ACC112 (cell line): ENCODE measurements at regions not wholly inside any gene's neighbourhood (a gene's known extent, or its start where the extent isn't known, plus 50 kb on each side); places are given as distances from the start of the nearest gene placed in this dataset.

Experiments used
- H2AFZ ChIP-seq: fragments of 200-600 bp; sonication (generic); one replicate; pipeline ENCODE4 v1.6.0; 2017; ENCODE audit warnings: antibody characterized with exemption, low read length; ENCODE audit not compliant: unreplicated experiment
- H3K27ac ChIP-seq: fragments of 200-600 bp; sonication (generic); 2 replicates; pipeline ENCODE4 v1.5.1; 2014; ENCODE audit warnings: low read depth, mild to moderate bottlenecking, antibody characterized with exemption, low read length, moderate library complexity
- H3K27me3 ChIP-seq: fragments of 200-600 bp; sonication (generic); 2 replicates; pipeline ENCODE4 v1.6.1; 2014; ENCODE audit warnings: mild to moderate bottlenecking, antibody characterized with exemption, low read length, moderate library complexity, mixed read lengths; ENCODE audit not compliant: insufficient read depth
- H3K36me3 ChIP-seq: fragments of 200-600 bp; sonication (generic); 2 replicates; pipeline ENCODE4 v1.6.1; 2016; ENCODE audit warnings: mild to moderate bottlenecking, antibody characterized with exemption, low read length, moderate library complexity, mixed read lengths; ENCODE audit not compliant: insufficient read depth
- H3K4me1 ChIP-seq: fragments of 200-600 bp; sonication (generic); one replicate; pipeline ENCODE4 v1.6.1; 2016; ENCODE audit warnings: low read length, mixed read lengths; ENCODE audit not compliant: insufficient read depth, unreplicated experiment, control insufficient read depth
- H3K4me3 ChIP-seq: fragments of 200-600 bp; sonication (generic); 2 replicates; pipeline ENCODE4 v1.5.1; 2014; ENCODE audit warnings: mild to moderate bottlenecking, low read depth, low read length
- H3K79me2 ChIP-seq: fragments of 200-600 bp; sonication (generic); one replicate; pipeline ENCODE4 v1.6.0; 2016; ENCODE audit warnings: low read length; ENCODE audit not compliant: control insufficient read depth, unreplicated experiment, insufficient read depth

DNA sequence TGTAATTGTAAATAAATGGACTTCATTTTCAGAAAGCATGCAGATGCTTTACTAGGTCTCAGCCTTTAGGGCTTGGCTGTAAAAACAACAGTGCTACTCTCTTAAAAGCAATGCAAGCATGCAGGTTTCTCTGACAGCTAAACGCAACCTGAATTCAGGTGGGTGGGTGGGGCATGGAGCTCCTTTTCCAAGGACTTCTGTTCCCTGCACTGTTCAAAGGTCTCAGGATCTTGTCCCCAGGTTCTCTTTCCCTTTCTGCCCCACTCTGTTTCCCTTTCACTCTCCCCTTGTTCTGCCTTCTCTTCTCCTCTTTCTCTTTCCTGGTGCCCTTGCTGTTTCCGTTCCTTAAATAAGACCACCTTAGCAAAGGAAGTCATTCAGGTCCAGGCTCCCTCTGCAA, 1527.5 kb upstream of the SLC10A2 start:
- Histone ChIP-seq H3K79me2 (no peaks in the 10 kb centered on the region), H3K4me3 (no peak overlapping the region), H3K36me3 (no peaks in the 10 kb centered on the region), H3K27me3 (no peaks in the 10 kb centered on the region), H3K27ac (no peak overlapping the region), H2AFZ (no peak overlapping the region), H3K4me1 (no peaks in the 10 kb centered on the region)

DNA sequence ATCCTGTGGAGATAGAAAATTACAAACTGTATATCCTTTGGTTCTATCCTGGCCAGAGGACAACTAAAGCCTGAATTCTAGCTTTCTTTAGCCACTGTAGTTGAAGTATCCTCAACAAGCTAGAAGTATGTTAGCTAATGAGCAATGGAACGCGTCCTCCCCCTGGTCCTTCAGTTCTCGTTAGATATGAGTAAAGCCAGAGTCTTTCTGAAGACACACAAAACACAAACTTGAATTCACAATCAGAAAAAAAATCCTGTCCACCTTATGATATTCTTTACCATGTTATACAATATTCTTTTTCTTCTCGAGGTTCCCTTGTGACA, 1527.0 kb upstream of the SLC10A2 start:
- H3K79me2 ChIP-seq = no peaks in the 10 kb centered on the region
- no peaks in the 10 kb centered on the region for H3K27me3 ChIP-seq
- H3K4me3 ChIP-seq = no peak overlapping the region
- no peak overlapping the region for H2AFZ ChIP-seq
- no peaks in the 10 kb centered on the region for H3K4me1 ChIP-seq
- H3K27ac ChIP-seq = no peak overlapping the region
- no peaks in the 10 kb centered on the region for H3K36me3 ChIP-seq

- Histone ChIP-seq H2AFZ (no peak overlapping the region), H3K27ac (no peak overlapping the region), H3K36me3 (no peaks in the 10 kb centered on the region), H3K4me1 (no peaks in the 10 kb centered on the region), H3K27me3 (no peaks in the 10 kb centered on the region), H3K4me3 (no peak overlapping the region), H3K79me2 (no peaks in the 10 kb centered on the region)
Observed at GRCh38 chr13:104592545-104593250, 1526.5 kb upstream of the SLC10A2 start.

DNA sequence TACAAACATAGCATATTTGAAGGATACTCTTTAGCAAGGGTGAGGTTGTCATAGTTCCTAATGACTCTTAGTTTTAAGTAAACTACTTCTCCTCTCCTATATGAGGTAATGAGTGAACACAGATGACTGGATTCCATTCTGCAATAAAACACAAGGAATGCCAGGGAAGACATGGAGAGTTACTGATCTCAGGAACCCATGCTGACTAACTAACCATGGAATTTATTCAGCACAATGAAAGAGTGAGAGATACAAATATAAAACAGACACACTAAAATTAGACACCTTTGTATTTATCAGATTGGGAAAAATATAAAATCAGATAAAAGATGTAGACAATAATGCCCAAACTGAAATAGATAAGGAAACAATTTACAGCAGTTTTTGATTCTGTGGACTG, 1525.9 kb upstream of the SLC10A2 start:
- no peaks in the 10 kb centered on the region for H3K36me3 ChIP-seq
- H2AFZ ChIP-seq = no peak overlapping the region
- H3K27me3 ChIP-seq = no peaks in the 10 kb centered on the region
- no peaks in the 10 kb centered on the region for H3K79me2 ChIP-seq
- H3K4me1 ChIP-seq = no peaks in the 10 kb centered on the region
- H3K4me3 ChIP-seq = no peak overlapping the region
- H3K27ac ChIP-seq = no peak overlapping the region

GRCh38 chr13:104586051-104586746, 1520.0 kb upstream of the SLC10A2 start:
- Histone ChIP-seq H3K4me3 (no peak overlapping the region), H2AFZ (no peak overlapping the region), H3K36me3 (no peaks in the 10 kb centered on the region), H3K79me2 (no peaks in the 10 kb centered on the region), H3K27me3 (no peaks in the 10 kb centered on the region), H3K27ac (no peak overlapping the region), H3K4me1 (no peaks in the 10 kb centered on the region)

- Histone ChIP-seq H3K79me2 (no peaks in the 10 kb centered on the region), H3K27ac (no peak overlapping the region), H3K36me3 (no peaks in the 10 kb centered on the region), H3K27me3 (no peaks in the 10 kb centered on the region), H2AFZ (no peak overlapping the region), H3K4me1 (no peaks in the 10 kb centered on the region), H3K4me3 (no peak overlapping the region)
Observed at GRCh38 chr13:104584481-104584880, 1518.3 kb upstream of the SLC10A2 start.

GRCh38 chr13:104580931-104581330, 1514.7 kb upstream of the SLC10A2 start:
- Histone ChIP-seq H3K27ac (no peak overlapping the region), H3K36me3 (no peaks in the 10 kb centered on the region), H3K27me3 (no peaks in the 10 kb centered on the region), H2AFZ (no peak overlapping the region), H3K4me3 (no peak overlapping the region), H3K4me1 (no peaks in the 10 kb centered on the region), H3K79me2 (no peaks in the 10 kb centered on the region)

DNA sequence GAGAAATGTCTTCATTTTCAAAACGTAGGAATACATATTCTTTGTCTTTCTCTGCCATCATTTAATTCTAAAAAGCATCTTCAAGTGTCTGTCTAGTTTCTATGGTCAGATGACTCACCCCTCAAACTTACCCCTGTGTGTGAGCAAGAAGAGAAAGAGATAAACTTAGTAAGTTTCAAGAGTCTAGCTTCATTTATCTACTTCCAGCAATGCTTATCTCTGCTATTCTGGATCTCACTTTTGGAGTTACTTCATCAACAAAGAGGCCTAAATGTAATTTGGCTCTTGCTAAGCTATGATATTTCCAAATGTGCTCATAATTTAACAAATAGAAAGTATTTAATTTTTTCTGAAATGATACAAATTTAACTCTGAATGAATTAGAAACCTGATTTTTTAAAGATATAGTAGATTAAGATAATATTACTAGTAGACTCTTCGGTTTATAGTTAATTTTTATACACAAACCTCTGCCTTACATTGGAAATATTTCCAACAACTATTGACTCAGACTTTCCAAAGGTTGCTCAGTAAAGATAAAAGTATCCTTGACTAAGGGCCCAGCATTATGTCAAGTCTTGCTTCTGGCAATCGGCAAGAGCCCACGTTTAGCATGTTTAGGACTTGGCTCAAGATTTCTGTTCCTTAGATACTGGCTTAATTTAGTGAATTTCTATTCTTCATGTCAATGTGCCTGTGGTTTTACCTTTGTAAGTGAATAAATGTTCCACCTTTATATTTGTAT, 1511.0 kb upstream of the SLC10A2 start:
- no peaks in the 10 kb centered on the region for H3K27me3 ChIP-seq
- H3K4me1 ChIP-seq = no peaks in the 10 kb centered on the region
- no peaks in the 10 kb centered on the region for H3K79me2 ChIP-seq
- no peak overlapping the region for H3K27ac ChIP-seq
- H3K4me3 ChIP-seq = no peak overlapping the region
- H2AFZ ChIP-seq = no peak overlapping the region
- no peaks in the 10 kb centered on the region for H3K36me3 ChIP-seq

GRCh38 chr13:104571893-104572229, 1505.6 kb upstream of the SLC10A2 start:
- Histone ChIP-seq H3K27ac (no peak overlapping the region), H3K36me3 (no peaks in the 10 kb centered on the region), H3K4me3 (no peak overlapping the region), H3K27me3 (no peaks in the 10 kb centered on the region), H2AFZ (no peak overlapping the region), H3K4me1 (no peaks in the 10 kb centered on the region), H3K79me2 (no peaks in the 10 kb centered on the region)

GRCh38 chr13:104571161-104571892, 1505.1 kb upstream of the SLC10A2 start:
- H3K4me1 ChIP-seq = no peaks in the 10 kb centered on the region
- no peaks in the 10 kb centered on the region for H3K27me3 ChIP-seq
- peak overlapping the region; percentile 50; the same call in 1 of the 2 replicates for H3K4me3 ChIP-seq
- H3K79me2 ChIP-seq = no peaks in the 10 kb centered on the region
- no peak overlapping the region for H3K27ac ChIP-seq
- no peaks in the 10 kb centered on the region for H3K36me3 ChIP-seq
- H2AFZ ChIP-seq = no peak overlapping the region
